Dedifferentiated amniotic fluid mesenchymal stem cell (primary cell): ENCODE measurements at regions not wholly inside any gene's neighbourhood (a gene's known extent, or its start where the extent isn't known, plus 50 kb on each side); places are given as distances from the start of the nearest gene placed in this dataset.

Source experiments
- DNase-seq: peaks from one replicate; pipeline ENCODE4 v3.0.0-alpha.2; 2016; ENCODE audit errors: extremely low spot score

GRCh38 chr13:40075281-40075680, 419.8 kb downstream of the COG6 start:
- DNase-seq = no peak

- DNase-seq = no peak
These were observed 421.4 kb downstream of the COG6 start for GRCh38 chr13:40076765-40077362.

- no peak for DNase-seq
These were observed 422.1 kb downstream of the COG6 start for GRCh38 chr13:40077396-40078027.

- DNase-seq = no peak
These were observed 424.3 kb downstream of the COG6 start for GRCh38 chr13:40079721-40080120.

GRCh38 chr13:40080676-40081075, 425.2 kb downstream of the COG6 start:
- no peak for DNase-seq

GRCh38 chr13:40082639-40083038, 427.2 kb downstream of the COG6 start:
- no peak for DNase-seq

- no peak for DNase-seq
These were observed 428.4 kb downstream of the COG6 start for GRCh38 chr13:40083841-40084240.

- DNase-seq = no peak
These were observed 429.5 kb downstream of the COG6 start for GRCh38 chr13:40084934-40085333.

GRCh38 chr13:40087091-40088002, 431.9 kb downstream of the COG6 start:
- DNase-seq = no peak

GRCh38 chr13:40094056-40094455, 438.6 kb downstream of the COG6 start:
- DNase-seq = no peak

GRCh38 chr13:40095695-40096356, 440.4 kb downstream of the COG6 start:
- DNase-seq = no peak

GRCh38 chr13:40096357-40096901, 441.0 kb downstream of the COG6 start:
- no peak for DNase-seq

- no peak for DNase-seq
These were observed 442.8 kb downstream of the COG6 start for GRCh38 chr13:40098246-40098645.

GRCh38 chr13:40101708-40102359, 446.4 kb downstream of the COG6 start:
- no peak for DNase-seq

GRCh38 chr13:40102360-40102727, 446.9 kb downstream of the COG6 start:
- DNase-seq = no peak

GRCh38 chr13:40102854-40103253, 447.4 kb downstream of the COG6 start:
- no peak for DNase-seq

GRCh38 chr13:40103864-40104263, 448.4 kb downstream of the COG6 start:
- no peak for DNase-seq

GRCh38 chr13:40105231-40105630, 449.8 kb downstream of the COG6 start:
- no peak for DNase-seq

- no peak for DNase-seq
These were observed 453.9 kb downstream of the COG6 start for GRCh38 chr13:40109351-40109844.

GRCh38 chr13:40113643-40114304, 458.3 kb downstream of the COG6 start:
- no peak for DNase-seq
